ENCODE measurements at regions not wholly inside any gene's neighbourhood (a gene's known extent, or its start where the extent isn't known, plus 50 kb on each side); places are given as distances from the start of the nearest gene placed in this dataset.
"Not testable (repeated sequence)": the region's sequence is repeated elsewhere in the genome, so short reads cannot be mapped to it uniquely, and the experiment has no call there.

DNA sequence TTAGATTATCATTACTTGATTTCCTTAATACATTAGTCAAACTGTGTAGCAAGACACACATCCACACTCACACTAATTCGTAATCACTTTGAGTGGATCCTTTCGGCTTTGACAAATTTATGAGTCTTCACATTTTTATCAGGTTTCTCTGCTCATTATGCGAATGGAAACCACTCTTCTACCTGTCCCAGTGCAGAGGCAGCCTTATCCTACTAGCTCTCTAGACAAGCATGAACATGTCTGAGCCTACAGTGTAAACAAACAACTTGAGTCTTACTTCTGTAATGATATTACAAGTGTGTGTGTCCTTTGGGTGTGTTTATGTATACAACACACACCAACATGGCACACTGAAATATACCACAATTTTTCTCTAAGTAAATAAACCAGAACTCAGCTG lies 361.9 kb upstream of the CHST9 start:
- Histone ChIP-seq H3K9me3 (ENCODE audit: control insufficient read depth in 2 of 2, insufficient read depth in 1 of 2, low read depth in 1 of 2, low read length in 1 of 2) (peaks cover 0 to 3% of the 10 kb centered on the region in 2 donors), H3K36me3 (ENCODE audit: control insufficient read depth in 3 of 3, insufficient read depth in 2 of 3, low read depth in 1 of 3, low read length in 3 of 3) (no peaks in the 10 kb centered on the region), H3K27ac (ENCODE audit: low read depth in 1 of 3, low read length in 2 of 3) (no peak overlapping the region), H3K4me3 (ENCODE audit: low read depth in 1 of 3, low read length in 3 of 3) (no peak overlapping the region), H3K4me1 (ENCODE audit: control insufficient read depth in 3 of 3, insufficient read depth in 2 of 3, low read depth in 1 of 3, low read length in 2 of 3) (peaks cover 0 to 5% (median 0%) of the 10 kb centered on the region in 3 donors), H3K27me3 (ENCODE audit: control insufficient read depth in 3 of 3, insufficient read depth in 3 of 3, low read length in 3 of 3) (no peaks in the 10 kb centered on the region)
- no peak for FAIRE-seq
- 89 to 95% (median 90%) methylated on average over 3 of the region's 3 CpGs for WGBS, 3 donors
- no peak for DNase-seq

DNA sequence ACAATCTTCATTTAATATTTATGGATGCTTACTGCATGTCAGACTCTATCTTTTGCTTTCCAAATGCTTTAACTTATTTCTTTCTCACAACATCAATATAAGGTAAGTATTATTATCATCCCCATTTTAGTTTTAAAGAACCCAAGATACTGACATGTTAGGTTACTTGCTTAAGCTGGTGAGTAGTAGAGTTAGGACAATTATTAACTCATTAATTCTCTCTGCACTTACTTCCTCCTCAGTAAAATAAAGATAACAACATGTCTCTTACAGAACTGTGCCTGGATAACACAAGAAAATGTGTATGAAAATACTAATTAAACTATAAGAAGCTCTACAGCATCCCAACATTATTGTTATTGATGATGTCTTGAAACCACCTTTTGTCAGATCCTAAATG lies 359.1 kb upstream of the CHST9 start:
- peak in 1 of 2 donors; percentile 21 for DNase-seq
- H3K27me3 ChIP-seq (ENCODE audit: control insufficient read depth in 3 of 3, insufficient read depth in 3 of 3, low read length in 3 of 3), result no peaks in the 10 kb centered on the region
- H3K4me1 ChIP-seq (ENCODE audit: control insufficient read depth in 3 of 3, insufficient read depth in 2 of 3, low read depth in 1 of 3, low read length in 2 of 3), result peaks cover 0 to 15% (median 0%) of the 10 kb centered on the region in 3 donors
- no peaks in the 10 kb centered on the region for H3K36me3 ChIP-seq (ENCODE audit: control insufficient read depth in 3 of 3, insufficient read depth in 2 of 3, low read depth in 1 of 3, low read length in 3 of 3)
- no peak overlapping the region for H3K27ac ChIP-seq (ENCODE audit: low read depth in 1 of 3, low read length in 2 of 3)
- no peak overlapping the region for H3K4me3 ChIP-seq (ENCODE audit: low read depth in 1 of 3, low read length in 3 of 3)
- H3K9me3 ChIP-seq (ENCODE audit: control insufficient read depth in 2 of 2, insufficient read depth in 1 of 2, low read depth in 1 of 2, low read length in 1 of 2), result peaks cover 0 to under 1% of the 10 kb centered on the region in 2 donors
- FAIRE-seq, result no peak

DNA sequence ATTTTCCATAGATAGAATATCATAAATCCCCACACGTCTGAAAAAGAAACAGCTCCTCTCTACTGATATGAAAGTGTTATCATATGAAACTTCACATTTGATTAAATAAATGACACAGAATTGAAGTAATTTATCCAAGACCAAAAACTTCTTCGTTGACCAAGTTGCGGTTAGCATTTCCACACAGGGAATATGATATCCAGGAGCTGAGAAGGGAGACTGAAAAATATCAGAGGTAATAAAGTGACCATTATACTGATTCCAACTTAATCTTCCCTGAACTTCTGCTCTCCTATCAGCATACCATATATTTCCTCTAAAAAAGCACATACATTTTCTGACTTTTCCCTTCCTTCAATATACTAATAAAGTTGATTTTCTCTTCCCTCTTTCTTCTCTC lies 356.2 kb upstream of the CHST9 start:
- no peaks in the 10 kb centered on the region for H3K27me3 ChIP-seq (ENCODE audit: control insufficient read depth in 3 of 3, insufficient read depth in 3 of 3, low read length in 3 of 3)
- 66 to 77% (median 72%) methylated on average over 3 of the region's 3 CpGs for WGBS, 3 donors
- no peak for DNase-seq
- no peak overlapping the region for H3K4me3 ChIP-seq (ENCODE audit: low read depth in 1 of 3, low read length in 3 of 3)
- peak overlapping the region in 1 of 3 donors; percentile 82 for H3K27ac ChIP-seq (ENCODE audit: low read depth in 1 of 3, low read length in 2 of 3)
- H3K36me3 ChIP-seq (ENCODE audit: control insufficient read depth in 3 of 3, insufficient read depth in 2 of 3, low read depth in 1 of 3, low read length in 3 of 3), result no peaks in the 10 kb centered on the region
- FAIRE-seq, result no peak
- peaks cover 0 to 15% (median 0%) of the 10 kb centered on the region in 3 donors for H3K4me1 ChIP-seq (ENCODE audit: control insufficient read depth in 3 of 3, insufficient read depth in 2 of 3, low read depth in 1 of 3, low read length in 2 of 3)
- H3K9me3 ChIP-seq (ENCODE audit: control insufficient read depth in 2 of 2, insufficient read depth in 1 of 2, low read depth in 1 of 2, low read length in 1 of 2), result no peaks in the 10 kb centered on the region

DNA sequence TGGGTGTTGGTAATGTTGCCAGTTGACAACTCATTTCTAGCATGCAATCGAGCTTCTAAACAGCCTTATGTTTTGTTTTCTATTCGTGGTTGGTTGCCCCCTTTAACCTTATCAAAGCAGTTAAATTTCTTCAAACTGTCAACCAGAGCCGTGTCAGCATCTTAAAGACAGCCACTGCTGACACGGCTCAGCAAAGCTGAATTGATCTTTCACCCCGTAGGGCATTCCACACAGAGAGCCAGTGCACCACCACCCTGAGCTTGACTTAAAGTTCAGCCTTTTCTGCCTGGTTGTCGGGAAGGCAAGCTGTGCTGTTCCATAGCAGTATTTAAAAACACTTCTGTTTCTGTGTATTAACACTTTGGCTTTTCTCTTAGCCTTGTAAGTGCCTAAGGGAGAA lies 355.0 kb upstream of the CHST9 start:
- FAIRE-seq (no peak), DNase-seq (peak; percentile 10 to 63)
- no peaks in the 10 kb centered on the region for H3K9me3 ChIP-seq (ENCODE audit: control insufficient read depth in 2 of 2, insufficient read depth in 1 of 2, low read depth in 1 of 2, low read length in 1 of 2)
- H3K4me3 ChIP-seq (ENCODE audit: low read depth in 1 of 3, low read length in 3 of 3), result no peak overlapping the region
- no peaks in the 10 kb centered on the region for H3K27me3 ChIP-seq (ENCODE audit: control insufficient read depth in 3 of 3, insufficient read depth in 3 of 3, low read length in 3 of 3)
- peak overlapping the region in 1 of 3 donors; percentile 82 for H3K27ac ChIP-seq (ENCODE audit: low read depth in 1 of 3, low read length in 2 of 3)
- H3K36me3 ChIP-seq (ENCODE audit: control insufficient read depth in 3 of 3, insufficient read depth in 2 of 3, low read depth in 1 of 3, low read length in 3 of 3), result no peaks in the 10 kb centered on the region
- WGBS, 3 donors, result 17 to 22% (median 19%) methylated on average over 6 of the region's 6 CpGs
- peaks cover 0 to 15% (median 0%) of the 10 kb centered on the region in 3 donors for H3K4me1 ChIP-seq (ENCODE audit: control insufficient read depth in 3 of 3, insufficient read depth in 2 of 3, low read depth in 1 of 3, low read length in 2 of 3)

DNA sequence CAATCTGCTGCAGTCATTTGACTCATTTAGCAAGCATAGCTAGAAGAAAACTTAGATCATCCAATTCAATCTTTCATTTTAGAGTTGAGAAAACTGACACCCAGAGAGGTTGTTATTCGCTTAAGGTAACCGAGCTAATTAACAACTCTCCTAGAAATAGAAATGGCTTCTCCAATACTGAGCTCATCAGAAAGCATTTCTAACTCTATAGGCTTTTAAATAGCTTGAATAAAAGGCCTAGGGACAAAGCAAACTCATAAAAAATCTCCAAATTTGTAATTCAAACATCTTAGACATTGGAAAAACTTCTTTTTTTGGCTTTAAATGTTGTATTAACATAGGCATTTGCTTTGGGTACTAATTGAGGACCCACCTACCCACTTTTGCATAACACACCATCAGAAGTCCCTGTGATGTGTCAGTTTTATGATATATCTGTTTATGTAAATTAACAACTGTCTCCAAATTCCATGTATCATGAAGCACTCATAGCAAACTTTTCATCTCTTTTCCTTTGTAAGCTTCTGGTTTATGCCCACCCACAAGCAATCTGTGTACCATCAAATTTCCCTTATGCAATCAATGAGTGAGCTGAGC lies 343.9 kb upstream of the CHST9 start:
- FAIRE-seq (no peak), DNase-seq (no peak)
- Histone ChIP-seq H3K4me1 (ENCODE audit: control insufficient read depth in 3 of 3, insufficient read depth in 2 of 3, low read depth in 1 of 3, low read length in 2 of 3) (no peaks in the 10 kb centered on the region), H3K4me3 (ENCODE audit: low read depth in 1 of 3, low read length in 3 of 3) (no peak overlapping the region), H3K9me3 (ENCODE audit: control insufficient read depth in 2 of 2, insufficient read depth in 1 of 2, low read depth in 1 of 2, low read length in 1 of 2) (peaks cover 0 to 2% of the 10 kb centered on the region in 2 donors), H3K27me3 (ENCODE audit: control insufficient read depth in 3 of 3, insufficient read depth in 3 of 3, low read length in 3 of 3) (no peaks in the 10 kb centered on the region), H3K36me3 (ENCODE audit: control insufficient read depth in 3 of 3, insufficient read depth in 2 of 3, low read depth in 1 of 3, low read length in 3 of 3) (no peaks in the 10 kb centered on the region), H3K27ac (ENCODE audit: low read depth in 1 of 3, low read length in 2 of 3) (no peak overlapping the region)
- WGBS, 3 donors, result 87 to 91% (median 91%) methylated on average over 2 of the region's 2 CpGs

DNA sequence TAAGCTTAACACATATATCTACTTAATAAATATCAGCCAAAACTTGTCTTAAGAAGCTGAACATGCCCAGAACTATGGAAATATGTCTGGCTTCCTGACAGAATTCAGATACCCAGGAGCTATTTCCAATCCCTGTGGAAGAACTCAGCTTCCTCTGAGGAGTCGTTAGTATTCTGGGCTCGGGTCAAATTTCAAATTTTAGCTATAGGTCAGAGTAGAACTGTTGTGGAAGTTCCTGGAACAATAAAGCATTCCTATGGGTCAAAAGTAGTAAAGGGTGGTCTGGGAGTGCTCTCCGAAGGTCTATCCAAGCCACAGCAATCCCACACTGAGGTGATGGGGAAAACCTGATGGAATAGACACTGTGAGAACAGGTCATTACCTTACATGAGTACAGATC lies 342.7 kb upstream of the CHST9 start:
- Histone ChIP-seq H3K4me3 (ENCODE audit: low read depth in 1 of 3, low read length in 3 of 3) (no peak overlapping the region), H3K9me3 (ENCODE audit: control insufficient read depth in 2 of 2, insufficient read depth in 1 of 2, low read depth in 1 of 2, low read length in 1 of 2) (peaks cover 0 to 2% of the 10 kb centered on the region in 2 donors), H3K4me1 (ENCODE audit: control insufficient read depth in 3 of 3, insufficient read depth in 2 of 3, low read depth in 1 of 3, low read length in 2 of 3) (no peaks in the 10 kb centered on the region), H3K27ac (ENCODE audit: low read depth in 1 of 3, low read length in 2 of 3) (no peak overlapping the region), H3K36me3 (ENCODE audit: control insufficient read depth in 3 of 3, insufficient read depth in 2 of 3, low read depth in 1 of 3, low read length in 3 of 3) (no peaks in the 10 kb centered on the region), H3K27me3 (ENCODE audit: control insufficient read depth in 3 of 3, insufficient read depth in 3 of 3, low read length in 3 of 3) (no peaks in the 10 kb centered on the region)
- 52 to 71% (median 55%) methylated on average over 3 of the region's 3 CpGs for WGBS, 3 donors
- FAIRE-seq (no peak), DNase-seq (no peak)

DNA sequence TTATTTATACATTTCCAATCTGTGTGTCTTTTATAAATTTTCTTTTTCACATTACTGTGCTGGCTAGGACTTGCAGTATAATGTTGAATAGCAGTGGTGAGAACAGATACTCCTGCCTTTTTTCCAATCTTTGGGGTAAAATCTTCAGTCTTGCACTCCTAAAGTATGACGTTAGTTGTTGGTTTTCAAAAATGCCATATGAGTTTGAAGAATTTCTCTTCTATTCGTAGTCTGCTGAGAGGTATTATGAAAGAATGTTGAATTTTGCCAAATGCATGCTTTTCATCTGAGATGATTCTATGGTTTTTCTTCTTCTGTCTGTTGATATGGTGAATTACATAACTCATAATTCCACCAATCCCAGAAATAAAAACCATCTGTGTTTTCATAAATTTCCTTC lies 335.3 kb upstream of the CHST9 start:
- whole genome bisulfite sequencing, 3 donors, result 68 to 93% (median 72%) methylated on average over 2 of the region's 2 CpGs
- DNase-seq (no peak), FAIRE-seq (no peak)
- Histone ChIP-seq H3K4me3 (ENCODE audit: low read depth in 1 of 3, low read length in 3 of 3) (no peak overlapping the region), H3K9me3 (ENCODE audit: control insufficient read depth in 2 of 2, insufficient read depth in 1 of 2, low read depth in 1 of 2, low read length in 1 of 2) (no peaks in the 10 kb centered on the region), H3K36me3 (ENCODE audit: control insufficient read depth in 3 of 3, insufficient read depth in 2 of 3, low read depth in 1 of 3, low read length in 3 of 3) (no peaks in the 10 kb centered on the region), H3K27me3 (ENCODE audit: control insufficient read depth in 3 of 3, insufficient read depth in 3 of 3, low read length in 3 of 3) (no peaks in the 10 kb centered on the region), H3K4me1 (ENCODE audit: control insufficient read depth in 3 of 3, insufficient read depth in 2 of 3, low read depth in 1 of 3, low read length in 2 of 3) (no peaks in the 10 kb centered on the region), H3K27ac (ENCODE audit: low read depth in 1 of 3, low read length in 2 of 3) (no peak overlapping the region)

DNA sequence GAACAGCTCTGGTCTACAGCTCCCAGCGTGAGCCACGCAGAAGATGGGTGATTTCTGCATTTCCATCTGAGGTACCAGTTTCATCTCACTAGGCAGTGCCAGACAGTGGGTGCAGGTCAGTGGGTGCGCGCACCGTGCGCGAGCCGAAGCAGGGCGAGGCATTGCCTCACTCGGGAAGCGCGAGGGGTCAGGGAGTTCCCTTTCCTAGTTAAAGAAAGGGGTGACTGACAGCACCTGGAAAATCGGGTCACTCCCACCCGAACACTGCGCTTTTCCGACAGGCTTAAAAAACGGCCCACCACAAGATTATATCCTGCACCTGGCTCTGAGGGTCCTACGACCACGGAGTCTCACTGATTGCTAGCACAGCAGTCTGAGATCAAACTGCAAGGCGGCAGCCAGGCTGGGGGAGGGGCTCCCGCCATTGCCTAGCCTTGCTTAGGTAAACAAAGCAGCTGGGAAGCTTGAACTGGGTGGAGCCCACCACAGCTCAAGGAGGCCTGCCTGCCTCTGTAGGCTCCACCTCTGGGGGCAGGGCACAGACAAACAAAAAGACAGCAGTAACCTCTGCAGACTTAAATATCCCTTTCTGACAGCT lies 325.0 kb upstream of the CHST9 start:
- FAIRE-seq; DNase-seq; H3K36me3 ChIP-seq (ENCODE audit: control insufficient read depth in 3 of 3, insufficient read depth in 2 of 3, low read depth in 1 of 3, low read length in 3 of 3): not testable (repeated sequence)

DNA sequence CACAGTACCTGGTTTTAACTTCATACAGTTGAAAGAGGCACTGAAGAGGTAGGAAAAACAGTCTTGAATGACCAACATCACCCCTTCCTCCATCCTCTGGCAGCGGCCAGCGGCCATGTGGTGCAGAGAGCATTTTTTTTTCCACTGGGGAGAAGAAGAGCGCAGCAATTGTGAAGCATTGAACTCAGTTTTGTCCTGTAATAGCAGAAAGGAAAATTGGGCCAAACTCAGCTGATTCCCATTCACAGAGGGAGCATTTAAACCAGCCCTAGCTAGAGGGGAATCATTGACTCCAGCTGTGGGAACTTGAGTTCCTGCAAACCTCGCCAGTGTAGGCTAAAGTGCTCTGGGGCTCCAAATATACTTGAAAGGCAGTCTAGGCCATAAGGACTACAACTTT lies 316.6 kb upstream of the CHST9 start:
- H3K4me3 ChIP-seq (ENCODE audit: low read depth in 1 of 3, low read length in 3 of 3), result no peak overlapping the region
- H3K4me1 ChIP-seq (ENCODE audit: control insufficient read depth in 3 of 3, insufficient read depth in 2 of 3, low read depth in 1 of 3, low read length in 2 of 3), result no peaks in the 10 kb centered on the region
- no peak for FAIRE-seq
- no peak for DNase-seq
- peaks cover 0 to 9% of the 10 kb centered on the region in 2 donors for H3K9me3 ChIP-seq (ENCODE audit: control insufficient read depth in 2 of 2, insufficient read depth in 1 of 2, low read depth in 1 of 2, low read length in 1 of 2)
- 73 to 89% (median 86%) methylated on average over 4 of the region's 4 CpGs for WGBS, 3 donors
- no peaks in the 10 kb centered on the region for H3K36me3 ChIP-seq (ENCODE audit: control insufficient read depth in 3 of 3, insufficient read depth in 2 of 3, low read depth in 1 of 3, low read length in 3 of 3)
- H3K27me3 ChIP-seq (ENCODE audit: control insufficient read depth in 3 of 3, insufficient read depth in 3 of 3, low read length in 3 of 3), result no peaks in the 10 kb centered on the region
- no peak overlapping the region for H3K27ac ChIP-seq (ENCODE audit: low read depth in 1 of 3, low read length in 2 of 3)

More for the DNA sequence above, 325.0 kb upstream of the CHST9 start:
- 75 to 82% (median 76%) methylated on average over 19 to 21 of the region's 21 CpGs for WGBS, 3 donors
- not testable (repeated sequence) for H3K9me3 ChIP-seq (ENCODE audit: control insufficient read depth in 2 of 2, insufficient read depth in 1 of 2, low read depth in 1 of 2, low read length in 1 of 2); H3K27ac ChIP-seq (ENCODE audit: low read depth in 1 of 3, low read length in 2 of 3); H3K27me3 ChIP-seq (ENCODE audit: control insufficient read depth in 3 of 3, insufficient read depth in 3 of 3, low read length in 3 of 3); H3K4me3 ChIP-seq (ENCODE audit: low read depth in 1 of 3, low read length in 3 of 3); H3K4me1 ChIP-seq (ENCODE audit: control insufficient read depth in 3 of 3, insufficient read depth in 2 of 3, low read depth in 1 of 3, low read length in 2 of 3)

Measured in small intestine (tissue), 7 donors.